K562 (cell line): ENCODE measurements at regions not wholly inside any gene's neighbourhood (a gene's known extent, or its start where the extent isn't known, plus 50 kb on each side); places are given as distances from the start of the nearest gene placed in this dataset.

Source experiments
- DEAF1 ChIP-seq: fragments of 450-650 bp; formaldehyde crosslinking; IDR thresholded peaks from 2 replicates; pipeline ENCODE4 v1.4.0; 2020; ENCODE audit warnings: mild to moderate bottlenecking, moderate library complexity
- SMC3 ChIP-seq: conservative IDR thresholded peaks from 2 replicates; pipeline ENCODE4 v1.6.1; 2011; ENCODE audit warnings: low read depth, low read length, improper control_type of control experiment; ENCODE audit not compliant: insufficient read depth
- TF ChIP-seq, protein P1 (sequence below): fragments of 200-600 bp; sonication (generic); IDR thresholded peaks from one replicate; pipeline ENCODE4 v1.6.1; 2012; ENCODE audit warnings: mild to moderate bottlenecking, low read depth, low read length, inconsistent platforms

DNA sequence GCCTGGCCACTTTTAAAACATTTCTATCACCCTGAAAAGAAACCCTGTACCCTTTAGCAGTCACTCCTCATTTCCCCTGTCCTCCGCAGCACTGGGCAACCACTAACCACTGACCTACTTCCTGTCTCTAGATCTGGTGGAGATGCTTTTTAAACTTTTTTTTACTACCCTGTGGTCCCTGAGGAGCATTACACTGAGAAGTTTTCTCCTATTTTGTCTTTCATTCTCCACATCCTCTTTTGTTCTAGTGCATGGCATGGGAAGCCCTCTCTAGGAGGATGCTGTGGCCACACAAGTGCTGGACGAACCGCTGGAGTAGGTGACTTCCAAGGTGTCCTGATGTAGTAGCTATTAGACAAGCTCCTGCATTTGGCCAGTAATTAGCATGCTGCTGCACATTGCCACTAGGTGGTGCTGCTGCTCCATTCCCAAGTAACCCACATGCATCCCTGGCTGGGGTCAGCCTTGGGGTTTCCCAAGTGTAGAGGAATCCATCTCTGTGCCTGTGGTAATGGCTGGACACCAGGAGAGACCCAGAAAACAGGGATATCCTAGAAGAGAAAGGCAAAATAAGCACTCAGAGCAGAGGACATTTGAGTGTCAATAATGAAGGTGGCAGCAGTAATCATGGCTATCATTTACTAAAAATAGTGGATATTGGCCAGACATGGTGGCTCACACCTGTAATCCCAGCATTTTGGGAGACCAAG lies 143.8 kb upstream of the CRHR1 start (continued):
- TF ChIP-seq DEAF1 (CRISPR knock-in tag) (peak; percentile 82), SMC3 (peak; percentile 94)
- TF ChIP-seq, protein P1, sequence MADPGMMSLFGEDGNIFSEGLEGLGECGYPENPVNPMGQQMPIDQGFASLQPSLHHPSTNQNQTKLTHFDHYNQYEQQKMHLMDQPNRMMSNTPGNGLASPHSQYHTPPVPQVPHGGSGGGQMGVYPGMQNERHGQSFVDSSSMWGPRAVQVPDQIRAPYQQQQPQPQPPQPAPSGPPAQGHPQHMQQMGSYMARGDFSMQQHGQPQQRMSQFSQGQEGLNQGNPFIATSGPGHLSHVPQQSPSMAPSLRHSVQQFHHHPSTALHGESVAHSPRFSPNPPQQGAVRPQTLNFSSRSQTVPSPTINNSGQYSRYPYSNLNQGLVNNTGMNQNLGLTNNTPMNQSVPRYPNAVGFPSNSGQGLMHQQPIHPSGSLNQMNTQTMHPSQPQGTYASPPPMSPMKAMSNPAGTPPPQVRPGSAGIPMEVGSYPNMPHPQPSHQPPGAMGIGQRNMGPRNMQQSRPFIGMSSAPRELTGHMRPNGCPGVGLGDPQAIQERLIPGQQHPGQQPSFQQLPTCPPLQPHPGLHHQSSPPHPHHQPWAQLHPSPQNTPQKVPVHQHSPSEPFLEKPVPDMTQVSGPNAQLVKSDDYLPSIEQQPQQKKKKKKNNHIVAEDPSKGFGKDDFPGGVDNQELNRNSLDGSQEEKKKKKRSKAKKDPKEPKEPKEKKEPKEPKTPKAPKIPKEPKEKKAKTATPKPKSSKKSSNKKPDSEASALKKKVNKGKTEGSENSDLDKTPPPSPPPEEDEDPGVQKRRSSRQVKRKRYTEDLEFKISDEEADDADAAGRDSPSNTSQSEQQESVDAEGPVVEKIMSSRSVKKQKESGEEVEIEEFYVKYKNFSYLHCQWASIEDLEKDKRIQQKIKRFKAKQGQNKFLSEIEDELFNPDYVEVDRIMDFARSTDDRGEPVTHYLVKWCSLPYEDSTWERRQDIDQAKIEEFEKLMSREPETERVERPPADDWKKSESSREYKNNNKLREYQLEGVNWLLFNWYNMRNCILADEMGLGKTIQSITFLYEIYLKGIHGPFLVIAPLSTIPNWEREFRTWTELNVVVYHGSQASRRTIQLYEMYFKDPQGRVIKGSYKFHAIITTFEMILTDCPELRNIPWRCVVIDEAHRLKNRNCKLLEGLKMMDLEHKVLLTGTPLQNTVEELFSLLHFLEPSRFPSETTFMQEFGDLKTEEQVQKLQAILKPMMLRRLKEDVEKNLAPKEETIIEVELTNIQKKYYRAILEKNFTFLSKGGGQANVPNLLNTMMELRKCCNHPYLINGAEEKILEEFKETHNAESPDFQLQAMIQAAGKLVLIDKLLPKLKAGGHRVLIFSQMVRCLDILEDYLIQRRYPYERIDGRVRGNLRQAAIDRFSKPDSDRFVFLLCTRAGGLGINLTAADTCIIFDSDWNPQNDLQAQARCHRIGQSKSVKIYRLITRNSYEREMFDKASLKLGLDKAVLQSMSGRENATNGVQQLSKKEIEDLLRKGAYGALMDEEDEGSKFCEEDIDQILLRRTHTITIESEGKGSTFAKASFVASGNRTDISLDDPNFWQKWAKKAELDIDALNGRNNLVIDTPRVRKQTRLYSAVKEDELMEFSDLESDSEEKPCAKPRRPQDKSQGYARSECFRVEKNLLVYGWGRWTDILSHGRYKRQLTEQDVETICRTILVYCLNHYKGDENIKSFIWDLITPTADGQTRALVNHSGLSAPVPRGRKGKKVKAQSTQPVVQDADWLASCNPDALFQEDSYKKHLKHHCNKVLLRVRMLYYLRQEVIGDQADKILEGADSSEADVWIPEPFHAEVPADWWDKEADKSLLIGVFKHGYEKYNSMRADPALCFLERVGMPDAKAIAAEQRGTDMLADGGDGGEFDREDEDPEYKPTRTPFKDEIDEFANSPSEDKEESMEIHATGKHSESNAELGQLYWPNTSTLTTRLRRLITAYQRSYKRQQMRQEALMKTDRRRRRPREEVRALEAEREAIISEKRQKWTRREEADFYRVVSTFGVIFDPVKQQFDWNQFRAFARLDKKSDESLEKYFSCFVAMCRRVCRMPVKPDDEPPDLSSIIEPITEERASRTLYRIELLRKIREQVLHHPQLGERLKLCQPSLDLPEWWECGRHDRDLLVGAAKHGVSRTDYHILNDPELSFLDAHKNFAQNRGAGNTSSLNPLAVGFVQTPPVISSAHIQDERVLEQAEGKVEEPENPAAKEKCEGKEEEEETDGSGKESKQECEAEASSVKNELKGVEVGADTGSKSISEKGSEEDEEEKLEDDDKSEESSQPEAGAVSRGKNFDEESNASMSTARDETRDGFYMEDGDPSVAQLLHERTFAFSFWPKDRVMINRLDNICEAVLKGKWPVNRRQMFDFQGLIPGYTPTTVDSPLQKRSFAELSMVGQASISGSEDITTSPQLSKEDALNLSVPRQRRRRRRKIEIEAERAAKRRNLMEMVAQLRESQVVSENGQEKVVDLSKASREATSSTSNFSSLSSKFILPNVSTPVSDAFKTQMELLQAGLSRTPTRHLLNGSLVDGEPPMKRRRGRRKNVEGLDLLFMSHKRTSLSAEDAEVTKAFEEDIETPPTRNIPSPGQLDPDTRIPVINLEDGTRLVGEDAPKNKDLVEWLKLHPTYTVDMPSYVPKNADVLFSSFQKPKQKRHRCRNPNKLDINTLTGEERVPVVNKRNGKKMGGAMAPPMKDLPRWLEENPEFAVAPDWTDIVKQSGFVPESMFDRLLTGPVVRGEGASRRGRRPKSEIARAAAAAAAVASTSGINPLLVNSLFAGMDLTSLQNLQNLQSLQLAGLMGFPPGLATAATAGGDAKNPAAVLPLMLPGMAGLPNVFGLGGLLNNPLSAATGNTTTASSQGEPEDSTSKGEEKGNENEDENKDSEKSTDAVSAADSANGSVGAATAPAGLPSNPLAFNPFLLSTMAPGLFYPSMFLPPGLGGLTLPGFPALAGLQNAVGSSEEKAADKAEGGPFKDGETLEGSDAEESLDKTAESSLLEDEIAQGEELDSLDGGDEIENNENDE = no peak
